Lower leg skin (tissue), 3 donors: ENCODE measurements at regions not wholly inside any gene's neighbourhood (a gene's known extent, or its start where the extent isn't known, plus 50 kb on each side); places are given as distances from the start of the nearest gene placed in this dataset.
"Not testable (repeated sequence)": the region's sequence is repeated elsewhere in the genome, so short reads cannot be mapped to it uniquely, and the experiment has no call there.

Experiments
- CTCF ChIP-seq, 3 donors: fragments of 450-650 bp; IDR thresholded peaks; one replicate each; pipeline ENCODE4 v1.5.1; 2016; ENCODE audit warnings: antibody characterized with exemption in 3 of 3, mild to moderate bottlenecking in 3 of 3, moderate library complexity in 2 of 3
- POLR2A ChIP-seq, 2 donors: fragments of 450-650 bp; IDR thresholded peaks; one replicate each; pipeline ENCODE4 v1.6.1; 2016 to 2017; ENCODE audit warnings: antibody characterized with exemption in 2 of 2, mild to moderate bottlenecking in 1 of 2, moderate library complexity in 1 of 2

- not testable (repeated sequence) for TF ChIP-seq CTCF, POLR2A (IDR thresholded peaks at IDR 0.05)
Observed at GRCh38 chr2:160832381-160832780, 327.8 kb upstream of the TANK start.
